DND-41 (cell line): ENCODE measurements at regions not wholly inside any gene's neighbourhood (a gene's known extent, or its start where the extent isn't known, plus 50 kb on each side); places are given as distances from the start of the nearest gene placed in this dataset.

Source experiments
- CTCF ChIP-seq: IDR thresholded peaks from 2 replicates; pipeline ENCODE4 v1.5.1; 2012; ENCODE audit warnings: borderline replicate concordance, low read length, moderate library complexity, mild to moderate bottlenecking; ENCODE audit not compliant: poor library complexity, severe bottlenecking; ENCODE audit errors: extremely low read depth
- EZH2 ChIP-seq: IDR thresholded peaks from 3 replicates; pipeline ENCODE4 v1.6.1; 2012; ENCODE audit warnings: borderline replicate concordance, low read depth, mild to moderate bottlenecking, moderate library complexity, low read length, inconsistent platforms; ENCODE audit not compliant: severe bottlenecking

- TF ChIP-seq CTCF: no peak
- TF ChIP-seq EZH2: no peak
These were observed 625.6 kb downstream of the EPHA4 start for GRCh38 chr2:220946552-220946951.
